Glomerular visceral epithelial cell (primary cell): ENCODE measurements at regions not wholly inside any gene's neighbourhood (a gene's known extent, or its start where the extent isn't known, plus 50 kb on each side); places are given as distances from the start of the nearest gene placed in this dataset.
"Not testable (repeated sequence)": the region's sequence is repeated elsewhere in the genome, so short reads cannot be mapped to it uniquely, and the experiment has no call there.

Experiments used
- DNase-seq: peaks from one replicate; pipeline ENCODE4 v3.0.0-alpha.2; 2016; ENCODE audit errors: extremely low spot score

DNA sequence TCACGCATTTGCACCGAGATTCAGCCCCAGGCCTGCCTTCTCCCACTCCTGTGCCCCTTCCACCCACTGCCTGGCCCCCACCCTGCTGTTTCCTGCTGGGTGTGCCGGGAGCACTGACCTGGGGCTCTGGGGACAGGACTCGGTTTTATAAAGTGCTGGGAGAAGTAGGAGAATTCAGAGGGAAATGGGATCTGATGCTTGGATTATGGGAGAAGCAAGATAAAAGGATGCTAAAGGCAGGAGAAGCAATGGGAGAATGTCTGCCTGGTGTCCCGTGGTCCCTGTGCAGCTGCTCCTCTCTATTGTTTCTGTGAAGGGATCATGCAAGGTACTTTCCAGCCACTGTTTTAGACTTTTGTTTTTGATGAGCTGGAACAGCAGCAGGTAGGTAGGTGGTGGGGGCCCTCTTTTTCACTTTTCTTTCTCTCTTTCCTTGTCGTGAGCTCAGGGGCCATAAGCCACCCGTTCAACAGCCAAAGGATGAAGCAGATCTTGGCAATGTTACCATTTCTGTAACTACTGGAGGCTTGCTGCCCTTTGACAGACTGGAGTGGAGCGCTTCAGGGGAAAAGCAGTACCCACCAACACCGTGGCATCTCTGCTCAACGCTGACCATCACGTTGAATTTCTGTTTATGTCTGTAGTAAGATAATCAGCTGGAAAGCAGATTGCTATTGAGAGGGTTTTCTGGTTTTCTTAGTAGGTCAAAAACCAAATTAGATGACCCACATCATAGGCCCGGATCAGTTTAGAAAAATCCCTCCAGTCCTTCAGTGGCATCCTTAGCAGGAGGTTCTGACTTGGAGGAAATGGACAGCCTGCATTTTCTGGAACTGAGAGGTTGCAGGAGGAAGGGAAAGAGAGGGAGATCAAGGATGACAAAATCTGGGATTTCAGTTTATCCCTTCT, 63.8 kb upstream of the ENPP6 start:
- no peak for DNase-seq

GRCh38 chr4:184280591-184281071, 63.0 kb upstream of the ENPP6 start:
- DNase-seq = no peak

GRCh38 chr4:184280137-184280536, 62.5 kb upstream of the ENPP6 start:
- no peak for DNase-seq

DNA sequence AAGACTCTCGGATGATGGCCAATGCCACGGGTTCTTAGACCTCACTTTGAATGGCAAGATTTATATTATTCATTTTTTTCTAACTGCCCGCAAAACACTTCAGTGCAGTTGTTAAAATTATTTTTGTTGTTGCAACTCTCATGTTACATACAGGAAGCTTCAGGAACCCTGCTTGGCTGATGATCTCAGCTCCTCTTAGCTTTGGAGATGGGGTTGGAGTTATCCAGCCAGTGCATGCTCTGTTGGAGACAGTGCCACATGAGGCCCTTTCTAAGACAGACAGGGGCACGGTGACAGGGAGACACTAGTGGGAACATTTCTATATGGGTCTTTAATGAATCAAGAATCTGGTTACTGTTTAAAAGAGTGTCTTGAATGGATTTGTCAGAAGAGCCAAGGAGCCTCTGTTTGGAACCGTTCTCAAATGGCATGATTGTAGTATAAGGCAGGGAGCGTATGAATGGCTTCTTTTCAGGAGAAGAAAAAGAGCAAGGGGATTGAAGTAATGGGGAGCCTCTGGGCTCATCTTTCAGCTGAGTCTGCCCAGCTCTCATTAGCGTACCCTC, 61.9 kb upstream of the ENPP6 start:
- no peak for DNase-seq

- not testable (repeated sequence) for DNase-seq
Measured at GRCh38 chr4:184277769-184278168, 60.1 kb upstream of the ENPP6 start.

- not testable (repeated sequence) for DNase-seq
Measured at GRCh38 chr4:184277010-184277409, 59.3 kb upstream of the ENPP6 start.

- DNase-seq = not testable (repeated sequence)
Measured at GRCh38 chr4:184276346-184276745, 58.7 kb upstream of the ENPP6 start.

DNA sequence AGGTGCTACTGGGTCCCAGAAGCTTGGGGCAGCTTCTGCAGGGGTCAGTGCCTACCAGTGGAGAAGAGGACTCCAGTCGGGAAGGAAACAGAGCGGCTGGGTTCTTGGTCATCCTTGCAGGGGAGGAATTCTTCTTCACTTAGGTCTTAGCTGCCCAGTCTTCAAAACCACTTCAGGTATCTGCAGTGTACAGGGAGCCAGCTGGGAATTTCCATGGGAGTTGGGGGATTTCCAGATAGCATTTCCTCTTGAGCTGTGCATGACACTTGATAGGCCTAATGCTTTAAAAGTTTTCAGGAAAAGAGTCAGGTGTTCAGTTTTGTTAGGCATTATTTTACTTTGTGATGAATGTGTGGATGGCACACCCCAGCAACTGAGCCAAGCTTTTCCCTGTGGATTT, 58.1 kb upstream of the ENPP6 start:
- DNase-seq = peak; percentile 82

GRCh38 chr4:184274286-184274951, 56.7 kb upstream of the ENPP6 start:
- no peak for DNase-seq

DNA sequence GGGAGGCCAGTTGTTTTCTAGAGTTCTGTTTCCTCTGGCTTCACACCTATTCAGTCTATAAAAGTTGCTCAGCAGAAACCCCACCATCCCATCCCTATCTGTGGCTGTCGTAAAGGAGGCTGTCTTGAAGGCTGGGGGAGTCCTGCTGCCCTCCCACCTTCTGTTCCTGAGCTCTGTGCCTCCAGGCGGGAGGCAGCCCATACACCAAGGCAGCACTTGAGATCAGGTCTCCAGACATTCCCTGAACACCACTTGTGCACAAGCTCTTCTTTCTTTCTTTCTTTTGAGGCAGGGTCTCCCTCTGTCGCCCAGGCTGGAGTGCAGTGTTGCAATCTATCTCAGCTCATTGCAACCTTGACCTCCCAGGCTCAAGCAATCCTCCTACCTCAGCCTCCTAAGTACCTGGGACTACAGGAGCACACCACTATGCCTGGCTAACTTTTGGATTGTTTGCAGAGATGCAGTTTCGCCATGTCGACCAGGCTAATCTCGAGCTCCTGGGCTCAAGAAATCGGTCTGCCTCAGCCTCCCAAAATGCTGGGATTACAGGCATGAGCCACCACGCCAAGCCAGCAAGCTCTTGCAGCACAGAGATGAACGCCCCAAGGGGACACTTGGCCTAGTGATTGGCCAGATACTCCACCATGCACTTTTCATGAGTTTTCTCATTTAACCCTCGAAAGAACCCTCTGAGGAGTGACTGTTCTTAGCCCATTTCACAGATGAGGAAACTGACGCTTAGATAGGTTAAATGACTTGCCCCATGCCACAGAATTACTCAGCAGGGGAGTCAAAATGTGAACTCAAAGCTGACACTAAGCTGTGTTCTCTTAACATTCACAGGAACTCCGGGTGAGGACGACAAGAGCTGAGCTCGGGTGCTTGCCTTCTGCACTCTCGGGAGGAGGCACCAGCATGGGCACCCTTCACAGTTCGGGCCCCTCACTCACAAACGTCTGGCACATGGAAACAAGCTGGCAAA, 55.8 kb upstream of the ENPP6 start:
- no peak for DNase-seq

GRCh38 chr4:184270808-184271413, 53.2 kb upstream of the ENPP6 start:
- DNase-seq = no peak

- no peak for DNase-seq
Measured at GRCh38 chr4:184269879-184270430, 52.3 kb upstream of the ENPP6 start.

DNA sequence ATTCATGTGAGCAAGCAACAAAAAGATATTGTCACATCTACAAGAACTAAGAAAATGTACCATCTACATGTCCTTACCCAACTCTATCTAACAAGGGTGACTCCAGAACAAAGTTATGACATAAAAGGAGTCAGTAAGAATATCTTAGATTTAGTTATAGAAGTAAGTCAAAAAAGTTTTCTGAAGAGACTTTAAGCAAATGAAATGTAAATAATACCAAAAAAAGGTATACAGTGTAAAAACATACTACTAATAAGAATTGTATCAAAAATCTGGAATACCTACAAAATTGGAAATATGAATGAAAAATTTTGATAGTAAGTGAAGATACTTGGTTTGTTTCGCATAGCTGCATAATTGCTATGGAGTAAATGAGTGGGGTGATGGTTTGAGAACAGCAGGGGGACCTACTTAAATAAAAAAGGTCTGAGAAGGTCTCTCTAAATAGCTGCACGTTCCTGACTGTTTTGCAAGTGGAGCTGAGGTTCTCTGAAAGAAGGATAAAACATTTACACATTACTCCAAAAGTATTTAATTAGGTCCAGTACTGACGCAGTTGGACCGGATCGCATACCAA, 51.0 kb upstream of the ENPP6 start:
- no peak for DNase-seq

DNA sequence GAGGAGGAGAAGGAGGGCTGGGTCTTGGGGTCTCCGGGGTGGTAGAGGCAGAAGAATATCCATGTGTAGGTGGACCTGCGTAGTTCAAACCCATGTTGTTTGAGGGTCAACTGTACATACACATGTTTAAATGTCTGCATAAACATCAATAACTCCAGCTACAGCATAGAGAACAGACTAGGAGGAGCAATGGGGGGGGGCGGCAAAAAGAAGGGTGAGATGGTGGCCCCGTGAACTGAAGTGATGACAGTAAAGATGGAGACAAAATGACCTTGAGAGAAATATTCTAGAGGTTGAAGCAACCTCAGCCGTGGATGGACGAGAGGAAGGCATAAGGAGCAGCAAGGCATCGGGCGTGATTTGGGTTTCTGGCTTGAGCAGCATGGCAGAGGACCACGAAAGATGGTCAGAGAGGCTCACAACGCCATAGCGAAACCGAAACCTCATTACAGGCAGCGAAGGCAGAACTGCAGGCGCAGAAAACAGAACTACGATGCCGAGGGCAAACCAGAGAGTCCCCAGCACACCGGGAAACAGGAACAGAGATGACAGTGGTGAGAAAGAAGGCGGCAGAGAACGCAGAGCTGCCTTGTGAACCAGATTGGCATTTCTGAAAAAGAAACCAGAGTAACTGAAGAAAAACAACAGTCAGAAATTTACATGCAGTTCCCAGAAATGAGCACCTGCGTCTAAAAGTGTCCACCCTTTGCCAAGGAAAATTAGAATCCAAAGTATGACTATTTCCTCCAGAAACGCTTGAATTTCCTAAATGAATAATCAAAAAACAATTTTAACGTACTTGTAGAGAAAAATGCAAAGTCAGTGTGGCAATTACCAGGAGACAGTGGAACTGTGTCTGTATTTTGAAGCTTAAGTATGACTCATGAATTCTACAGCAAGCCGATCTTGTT, 50.3 kb upstream of the ENPP6 start:
- DNase-seq = peak; percentile 57
